GM12864 (cell line): ENCODE measurements at regions not wholly inside any gene's neighbourhood (a gene's known extent, or its start where the extent isn't known, plus 50 kb on each side); places are given as distances from the start of the nearest gene placed in this dataset.

Experiments
- DNase-seq: peaks from one replicate; pipeline ENCODE4 v3.0.0-alpha.2; 2011; ENCODE audit warnings: low read depth
- H3K4me3 ChIP-seq: 2 replicates; pipeline ENCODE4 v1.5.1; 2011; ENCODE audit warnings: mild to moderate bottlenecking, low read depth, low read length, control low read depth
- CTCF ChIP-seq: IDR thresholded peaks from 2 replicates; pipeline ENCODE4 v1.5.1; 2011; ENCODE audit warnings: low read depth, mild to moderate bottlenecking, moderate library complexity, low read length, control low read depth, inconsistent platforms; ENCODE audit errors: missing control alignments

- no peak for TF ChIP-seq CTCF
- no peak for DNase-seq
- H3K4me3 ChIP-seq: no peak overlapping the region
Measured at GRCh38 chr13:58134525-58134924, 503.0 kb downstream of the PCDH17 start.

- no peak for TF ChIP-seq CTCF
Measured at GRCh38 chr13:58142952-58143351, 511.4 kb downstream of the PCDH17 start.

GRCh38 chr13:58144616-58145015, 513.1 kb downstream of the PCDH17 start:
- no peak for DNase-seq
- TF ChIP-seq CTCF: no peak
- H3K4me3 ChIP-seq: no peak overlapping the region

More at GRCh38 chr13:58142952-58143351, 511.4 kb downstream of the PCDH17 start:
- DNase-seq: no peak
- no peak overlapping the region for H3K4me3 ChIP-seq

- DNase-seq: no peak
- no peak for TF ChIP-seq CTCF
- H3K4me3 ChIP-seq: no peak overlapping the region
Measured at GRCh38 chr13:58151452-58151851, 519.9 kb downstream of the PCDH17 start.

GRCh38 chr13:58160980-58161379, 529.4 kb downstream of the PCDH17 start:
- no peak for TF ChIP-seq CTCF
- no peak for DNase-seq
- no peak overlapping the region for H3K4me3 ChIP-seq

- TF ChIP-seq CTCF: no peak
- DNase-seq: no peak
- no peak overlapping the region for H3K4me3 ChIP-seq
Measured at GRCh38 chr13:58165617-58166016, 534.1 kb downstream of the PCDH17 start.

GRCh38 chr13:58181111-58181510, 549.6 kb downstream of the PCDH17 start:
- no peak overlapping the region for H3K4me3 ChIP-seq
- no peak for DNase-seq
- no peak for TF ChIP-seq CTCF
